MM.1S (cell line): ENCODE measurements at regions not wholly inside any gene's neighbourhood (a gene's known extent, or its start where the extent isn't known, plus 50 kb on each side); places are given as distances from the start of the nearest gene placed in this dataset.
A peak's percentile ranks its signal among the peaks of the same experiment; 100 is the strongest.

Experiments
- DNase-seq: peaks from one replicate; pipeline ENCODE4 v3.0.0-alpha.2; 2015
- H2AFZ ChIP-seq: fragments of 300-600 bp; sonication (generic); 2 replicates; pipeline ENCODE4 v1.6.0; 2016; ENCODE audit warnings: antibody characterized with exemption, low read length
- H3F3A ChIP-seq: fragments of 300-600 bp; sonication (generic); 2 replicates; pipeline ENCODE4 v1.6.1; 2016; ENCODE audit warnings: mild to moderate bottlenecking, antibody characterized with exemption, low read length, moderate library complexity, mixed read lengths; ENCODE audit not compliant: insufficient read depth
- H3K27ac ChIP-seq: fragments of 300-600 bp; sonication (generic); 2 replicates; pipeline ENCODE4 v1.5.1; 2016; ENCODE audit warnings: mild to moderate bottlenecking, low read length
- H3K27me3 ChIP-seq: fragments of 300-600 bp; sonication (generic); replicated peaks from 2 replicates; pipeline ENCODE4 v1.6.0; 2016; ENCODE audit warnings: low read length; ENCODE audit not compliant: insufficient read depth
- H3K36me3 ChIP-seq: fragments of 300-600 bp; sonication (generic); replicated peaks from 2 replicates; pipeline ENCODE4 v1.6.1; 2016; ENCODE audit warnings: mild to moderate bottlenecking, low read length, mixed read lengths; ENCODE audit not compliant: insufficient read depth
- H3K4me1 ChIP-seq: fragments of 300-600 bp; sonication (generic); 2 replicates; pipeline ENCODE4 v1.6.1; 2016; ENCODE audit warnings: low read length, mixed read lengths
- H3K4me2 ChIP-seq: fragments of 300-600 bp; sonication (generic); 2 replicates; pipeline ENCODE4 v1.6.0; 2016; ENCODE audit warnings: low read depth, low read length
- H3K4me3 ChIP-seq: fragments of 300-600 bp; sonication (generic); 2 replicates; pipeline ENCODE4 v1.5.1; 2016; ENCODE audit warnings: low read length, mixed read lengths
- H3K79me2 ChIP-seq: fragments of 300-600 bp; sonication (generic); 2 replicates; pipeline ENCODE4 v1.6.1; 2016; ENCODE audit warnings: mixed run types, low read length, mixed read lengths
- H3K9ac ChIP-seq: fragments of 300-600 bp; sonication (generic); 2 replicates; pipeline ENCODE4 v1.6.1; 2016; ENCODE audit warnings: low read length, mixed read lengths
- H3K9me2 ChIP-seq: fragments of 300-600 bp; sonication (generic); replicated peaks from 2 replicates; pipeline ENCODE4 v1.6.1; 2016; ENCODE audit warnings: mild to moderate bottlenecking, low read length, mixed read lengths; ENCODE audit not compliant: insufficient read depth
- H3K9me3 ChIP-seq: fragments of 300-600 bp; sonication (generic); replicated peaks from 2 replicates; pipeline ENCODE4 v1.6.1; 2016; ENCODE audit warnings: mild to moderate bottlenecking, low read length, mixed read lengths; ENCODE audit not compliant: insufficient read depth
- H4K20me1 ChIP-seq: fragments of 300-600 bp; sonication (generic); 2 replicates; pipeline ENCODE4 v1.6.1; 2016; ENCODE audit warnings: mild to moderate bottlenecking, low read length, moderate library complexity, mixed read lengths; ENCODE audit not compliant: insufficient read depth
- EZH2 ChIP-seq: fragments of 300-600 bp; sonication (generic); optimal IDR thresholded peaks from 2 replicates; pipeline ENCODE3; 2017; ENCODE audit warnings: low read depth, mild to moderate bottlenecking, antibody characterized with exemption, low read length, mixed read lengths
- EZH2phosphoT487 ChIP-seq: fragments of 300-600 bp; sonication (generic); IDR thresholded peaks from 2 replicates; pipeline ENCODE4 v1.6.1; 2018; ENCODE audit warnings: antibody characterized with exemption, low read length
- TF ChIP-seq, protein P1 (sequence below): fragments of 300-600 bp; sonication (generic); IDR thresholded peaks from 2 replicates; pipeline ENCODE4 v1.5.1; 2016; ENCODE audit warnings: antibody characterized with exemption, low read length, mixed read lengths

GRCh38 chr11:106378513-106379179, 301.2 kb downstream of the AASDHPPT start:
- H3K27ac ChIP-seq, result no peak overlapping the region
- no peaks in the 10 kb centered on the region for H3K27me3 ChIP-seq
- no peaks in the 10 kb centered on the region for H3K4me1 ChIP-seq
- no peaks in the 10 kb centered on the region for H3F3A ChIP-seq
- H3K9me3 ChIP-seq, result no peaks in the 10 kb centered on the region
- H2AFZ ChIP-seq, result no peak overlapping the region
- no peaks in the 10 kb centered on the region for H3K36me3 ChIP-seq
- no peak for TF ChIP-seq EZH2
- TF ChIP-seq, protein P1, sequence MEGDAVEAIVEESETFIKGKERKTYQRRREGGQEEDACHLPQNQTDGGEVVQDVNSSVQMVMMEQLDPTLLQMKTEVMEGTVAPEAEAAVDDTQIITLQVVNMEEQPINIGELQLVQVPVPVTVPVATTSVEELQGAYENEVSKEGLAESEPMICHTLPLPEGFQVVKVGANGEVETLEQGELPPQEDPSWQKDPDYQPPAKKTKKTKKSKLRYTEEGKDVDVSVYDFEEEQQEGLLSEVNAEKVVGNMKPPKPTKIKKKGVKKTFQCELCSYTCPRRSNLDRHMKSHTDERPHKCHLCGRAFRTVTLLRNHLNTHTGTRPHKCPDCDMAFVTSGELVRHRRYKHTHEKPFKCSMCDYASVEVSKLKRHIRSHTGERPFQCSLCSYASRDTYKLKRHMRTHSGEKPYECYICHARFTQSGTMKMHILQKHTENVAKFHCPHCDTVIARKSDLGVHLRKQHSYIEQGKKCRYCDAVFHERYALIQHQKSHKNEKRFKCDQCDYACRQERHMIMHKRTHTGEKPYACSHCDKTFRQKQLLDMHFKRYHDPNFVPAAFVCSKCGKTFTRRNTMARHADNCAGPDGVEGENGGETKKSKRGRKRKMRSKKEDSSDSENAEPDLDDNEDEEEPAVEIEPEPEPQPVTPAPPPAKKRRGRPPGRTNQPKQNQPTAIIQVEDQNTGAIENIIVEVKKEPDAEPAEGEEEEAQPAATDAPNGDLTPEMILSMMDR, result no peak
- no peak for TF ChIP-seq EZH2phosphoT487
- no peaks in the 10 kb centered on the region for H3K79me2 ChIP-seq
- DNase-seq, result no peak
- H3K4me2 ChIP-seq, result no peak overlapping the region
- H3K9me2 ChIP-seq, result no peaks in the 10 kb centered on the region
- no peak overlapping the region for H3K9ac ChIP-seq
- no peaks in the 10 kb centered on the region for H4K20me1 ChIP-seq
- H3K4me3 ChIP-seq, result no peak overlapping the region

DNA sequence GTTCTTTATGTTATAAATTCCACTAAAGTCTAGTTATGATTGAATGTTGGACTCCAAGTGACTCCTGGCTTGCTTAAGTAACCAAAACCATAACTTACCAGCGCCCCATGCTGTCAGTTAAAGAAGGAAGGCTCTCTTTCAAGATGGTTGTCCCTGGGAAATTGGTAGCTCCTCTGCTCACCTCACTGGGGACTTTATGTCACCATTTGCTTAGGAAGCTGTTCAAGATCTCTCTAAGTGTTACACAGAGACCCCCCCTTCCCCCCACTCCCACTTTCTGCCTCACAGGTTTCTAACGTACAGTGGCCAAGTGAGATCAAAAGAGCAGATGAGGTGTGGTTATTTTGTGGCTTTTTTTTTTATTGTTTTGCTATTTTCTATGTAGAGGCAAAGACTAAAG, 301.8 kb downstream of the AASDHPPT start:
- peak; percentile 41 for DNase-seq
- Histone ChIP-seq H2AFZ (no peak overlapping the region), H3K9ac (no peak overlapping the region), H3K27ac (no peak overlapping the region), H3K27me3 (no peaks in the 10 kb centered on the region), H3K4me1 (no peaks in the 10 kb centered on the region), H3K36me3 (no peaks in the 10 kb centered on the region), H4K20me1 (no peaks in the 10 kb centered on the region), H3K79me2 (no peaks in the 10 kb centered on the region), H3K9me3 (no peaks in the 10 kb centered on the region), H3K4me2 (no peak overlapping the region), H3K4me3 (no peak overlapping the region), H3F3A (no peaks in the 10 kb centered on the region), H3K9me2 (no peaks in the 10 kb centered on the region)
- TF ChIP-seq EZH2 (no peak), EZH2phosphoT487 (no peak)
- TF ChIP-seq, protein P1, result no peak

- H3K36me3 ChIP-seq, result no peaks in the 10 kb centered on the region
Observed at GRCh38 chr11:106379712-106380111, 302.2 kb downstream of the AASDHPPT start.

More at GRCh38 chr11:106379712-106380111, 302.2 kb downstream of the AASDHPPT start:
- Histone ChIP-seq H3K9me3 (no peaks in the 10 kb centered on the region), H3K4me3 (no peak overlapping the region), H3K4me1 (no peaks in the 10 kb centered on the region), H3F3A (no peaks in the 10 kb centered on the region), H3K9ac (no peak overlapping the region), H3K9me2 (no peaks in the 10 kb centered on the region), H3K27me3 (no peaks in the 10 kb centered on the region), H3K4me2 (no peak overlapping the region), H3K27ac (no peak overlapping the region), H4K20me1 (no peaks in the 10 kb centered on the region), H3K79me2 (no peaks in the 10 kb centered on the region), H2AFZ (no peak overlapping the region)
- no peak for DNase-seq
- TF ChIP-seq EZH2phosphoT487 (no peak), EZH2 (no peak)
- TF ChIP-seq, protein P1, result no peak
